GM12891 (cell line): ENCODE measurements at regions not wholly inside any gene's neighbourhood (a gene's known extent, or its start where the extent isn't known, plus 50 kb on each side); places are given as distances from the start of the nearest gene placed in this dataset.
A peak's percentile ranks its signal among the peaks of the same experiment; 100 is the strongest.

Experiments used
- DNase-seq: peaks from one replicate; pipeline ENCODE4 v3.0.0; 2011; ENCODE audit warnings: low spot score; ENCODE audit not compliant: insufficient read length
- FAIRE-seq: peaks from 2 replicates; lab custom pipeline; 2011; peaks lifted over from hg19 to GRCh38; lab: Jason Lieb, UNC
- PAX5 ChIP-seq: IDR thresholded peaks from 2 replicates; pipeline ENCODE4 v1.6.1; 2011; ENCODE audit warnings: low read length, moderate library complexity, mild to moderate bottlenecking; ENCODE audit not compliant: insufficient read depth, severe bottlenecking
- POLR2A ChIP-seq: IDR thresholded peaks from 2 replicates; pipeline ENCODE4 v1.6.1; 2011; ENCODE audit warnings: low read depth, low read length, control low read depth
- POLR2AphosphoS5 ChIP-seq: IDR thresholded peaks from 2 replicates; pipeline ENCODE4 v1.6.1; 2011; ENCODE audit warnings: low read depth, low read length, control low read depth
- POU2F2 ChIP-seq: IDR thresholded peaks from 2 replicates; pipeline ENCODE4 v1.6.1; 2011; ENCODE audit warnings: low read depth, mild to moderate bottlenecking, control low read depth, low read length, moderate library complexity
- SPI1 ChIP-seq: IDR thresholded peaks from 2 replicates; pipeline ENCODE4 v1.6.1; 2011; ENCODE audit warnings: low read depth, low read length, control low read depth
- TAF1 ChIP-seq: IDR thresholded peaks from 2 replicates; pipeline ENCODE4 v1.6.1; 2011; ENCODE audit warnings: low read depth, low read length, control low read depth

GRCh38 chr22:27577574-27577969 lies 224.0 kb downstream of the MN1 start:
- DNase-seq, result no peak
- FAIRE-seq, result no peak
- TF ChIP-seq POLR2A (no peak), POLR2AphosphoS5 (no peak), POU2F2 (no peak), SPI1 (no peak), TAF1 (no peak), PAX5 (no peak)

- FAIRE-seq (no peak), DNase-seq (no peak)
- no peak for TF ChIP-seq TAF1
- TF ChIP-seq SPI1, result no peak
- TF ChIP-seq PAX5, result no peak
- TF ChIP-seq POU2F2, result no peak
- TF ChIP-seq POLR2AphosphoS5, result no peak
- no peak for TF ChIP-seq POLR2A
Measured at GRCh38 chr22:27578937-27579617, 222.5 kb downstream of the MN1 start.

GRCh38 chr22:27580311-27580897 lies 221.2 kb downstream of the MN1 start:
- FAIRE-seq, result no peak
- TF ChIP-seq SPI1, result no peak
- TF ChIP-seq POLR2AphosphoS5, result no peak
- TF ChIP-seq TAF1, result no peak
- TF ChIP-seq POU2F2, result no peak
- TF ChIP-seq POLR2A, result no peak
- no peak for TF ChIP-seq PAX5
- DNase-seq, result no peak

- FAIRE-seq (no peak), DNase-seq (no peak)
- TF ChIP-seq TAF1 (no peak), POLR2A (no peak), POU2F2 (no peak), SPI1 (no peak), POLR2AphosphoS5 (no peak), PAX5 (no peak)
Measured at GRCh38 chr22:27581236-27581635, 220.3 kb downstream of the MN1 start.

- DNase-seq, result no peak
- TF ChIP-seq SPI1 (no peak), POLR2AphosphoS5 (no peak), TAF1 (no peak), PAX5 (no peak), POLR2A (no peak), POU2F2 (no peak)
- no peak for FAIRE-seq
Measured at GRCh38 chr22:27581688-27582087, 219.9 kb downstream of the MN1 start.

GRCh38 chr22:27583856-27584255 lies 217.7 kb downstream of the MN1 start:
- TF ChIP-seq POLR2AphosphoS5 (no peak), POLR2A (no peak), SPI1 (no peak), PAX5 (no peak), TAF1 (no peak), POU2F2 (no peak)
- FAIRE-seq, result no peak
- DNase-seq, result no peak

- TF ChIP-seq POLR2A (no peak), PAX5 (no peak), TAF1 (no peak), POLR2AphosphoS5 (no peak), SPI1 (no peak), POU2F2 (no peak)
- DNase-seq (no peak), FAIRE-seq (no peak)
Measured at GRCh38 chr22:27585141-27585540, 216.4 kb downstream of the MN1 start.

GRCh38 chr22:27588268-27588667 lies 213.3 kb downstream of the MN1 start:
- no peak for FAIRE-seq
- no peak for TF ChIP-seq PAX5
- TF ChIP-seq POLR2A, result no peak
- no peak for TF ChIP-seq POLR2AphosphoS5
- TF ChIP-seq POU2F2, result no peak
- no peak for TF ChIP-seq SPI1
- TF ChIP-seq TAF1, result no peak
- DNase-seq, result no peak

- no peak for DNase-seq
- TF ChIP-seq POLR2A (no peak), POLR2AphosphoS5 (no peak), PAX5 (no peak), POU2F2 (no peak)
- FAIRE-seq, result peak; percentile 43
Measured at GRCh38 chr22:27588915-27589314, 212.6 kb downstream of the MN1 start.
